Type B pancreatic cell (in vitro differentiated cells): ENCODE measurements at regions not wholly inside any gene's neighbourhood (a gene's known extent, or its start where the extent isn't known, plus 50 kb on each side); places are given as distances from the start of the nearest gene placed in this dataset.

ENCODE experiments used
- DNase-seq: peaks from one replicate; pipeline ENCODE4 v3.0.0; 2021; ENCODE audit warnings: mixed read lengths; ENCODE audit not compliant: unreplicated experiment; ENCODE audit errors: extremely low spot score
- H3K27ac Mint-ChIP-seq: 2 replicates; pipeline ENCODE4 v1.8.0; 2021; ENCODE audit warnings: mild to moderate bottlenecking, mixed read lengths
- H3K27me3 Mint-ChIP-seq: 2 replicates; pipeline ENCODE4 v1.8.0; 2021; ENCODE audit warnings: mixed read lengths
- H3K36me3 Mint-ChIP-seq: 2 replicates; pipeline ENCODE4 v1.8.0; 2021; ENCODE audit warnings: mixed read lengths
- H3K4me1 Mint-ChIP-seq: one replicate; pipeline ENCODE4 v1.8.0; 2021; ENCODE audit warnings: mixed read lengths; ENCODE audit not compliant: unreplicated experiment
- H3K4me3 Mint-ChIP-seq: 2 replicates; pipeline ENCODE4 v1.8.0; 2021; ENCODE audit warnings: mild to moderate bottlenecking, mixed read lengths
- H3K9me3 Mint-ChIP-seq: 2 replicates; pipeline ENCODE4 v1.8.0; 2021; ENCODE audit warnings: mixed read lengths
- TF ChIP-seq, protein P1 (sequence below): fragments of 200-600 bp; sonication (generic); conservative IDR thresholded peaks from 2 replicates; pipeline ENCODE4 v1.5.0; 2021; ENCODE audit warnings: antibody characterized with exemption, mild to moderate bottlenecking

DNA sequence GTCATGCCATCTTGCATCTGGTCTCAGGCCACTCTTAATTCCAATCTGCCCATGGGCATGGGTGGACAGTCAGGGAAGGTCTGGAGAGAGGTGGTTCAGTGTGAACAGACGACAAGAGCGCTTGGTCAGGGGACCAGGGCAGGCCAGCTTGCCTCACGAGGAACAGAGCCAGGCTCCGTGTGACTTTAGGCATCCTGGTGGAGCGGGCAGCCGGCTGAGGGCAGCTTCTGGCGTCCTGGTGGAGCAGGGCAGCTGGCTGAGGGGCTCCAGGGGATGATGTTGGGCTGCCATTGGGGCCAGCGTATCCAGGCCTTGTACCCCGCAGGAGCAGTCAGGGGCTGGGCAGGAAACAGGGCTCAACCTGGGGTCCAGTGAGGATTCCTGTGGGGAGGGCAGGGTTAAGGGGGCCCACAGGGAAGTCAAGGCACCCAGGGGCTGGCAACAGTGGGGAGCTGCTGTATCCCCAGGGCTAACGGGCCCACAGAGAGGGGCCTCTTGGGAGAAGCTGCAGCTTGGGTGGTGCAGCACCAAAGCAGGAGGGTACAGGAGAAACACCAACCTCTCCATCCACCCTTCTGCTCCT, 197.9 kb upstream of the TWIST2 start:
- H3K9me3 Mint-ChIP-seq, result no peaks in the 10 kb centered on the region
- H3K4me3 Mint-ChIP-seq, result no peak overlapping the region
- H3K27ac Mint-ChIP-seq, result no peak overlapping the region
- TF ChIP-seq, protein P1, sequence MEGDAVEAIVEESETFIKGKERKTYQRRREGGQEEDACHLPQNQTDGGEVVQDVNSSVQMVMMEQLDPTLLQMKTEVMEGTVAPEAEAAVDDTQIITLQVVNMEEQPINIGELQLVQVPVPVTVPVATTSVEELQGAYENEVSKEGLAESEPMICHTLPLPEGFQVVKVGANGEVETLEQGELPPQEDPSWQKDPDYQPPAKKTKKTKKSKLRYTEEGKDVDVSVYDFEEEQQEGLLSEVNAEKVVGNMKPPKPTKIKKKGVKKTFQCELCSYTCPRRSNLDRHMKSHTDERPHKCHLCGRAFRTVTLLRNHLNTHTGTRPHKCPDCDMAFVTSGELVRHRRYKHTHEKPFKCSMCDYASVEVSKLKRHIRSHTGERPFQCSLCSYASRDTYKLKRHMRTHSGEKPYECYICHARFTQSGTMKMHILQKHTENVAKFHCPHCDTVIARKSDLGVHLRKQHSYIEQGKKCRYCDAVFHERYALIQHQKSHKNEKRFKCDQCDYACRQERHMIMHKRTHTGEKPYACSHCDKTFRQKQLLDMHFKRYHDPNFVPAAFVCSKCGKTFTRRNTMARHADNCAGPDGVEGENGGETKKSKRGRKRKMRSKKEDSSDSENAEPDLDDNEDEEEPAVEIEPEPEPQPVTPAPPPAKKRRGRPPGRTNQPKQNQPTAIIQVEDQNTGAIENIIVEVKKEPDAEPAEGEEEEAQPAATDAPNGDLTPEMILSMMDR, result no peak
- no peaks in the 10 kb centered on the region for H3K27me3 Mint-ChIP-seq
- no peaks in the 10 kb centered on the region for H3K36me3 Mint-ChIP-seq
- peak; percentile 45 for DNase-seq
- H3K4me1 Mint-ChIP-seq, result peaks cover 16% of the 10 kb centered on the region

DNA sequence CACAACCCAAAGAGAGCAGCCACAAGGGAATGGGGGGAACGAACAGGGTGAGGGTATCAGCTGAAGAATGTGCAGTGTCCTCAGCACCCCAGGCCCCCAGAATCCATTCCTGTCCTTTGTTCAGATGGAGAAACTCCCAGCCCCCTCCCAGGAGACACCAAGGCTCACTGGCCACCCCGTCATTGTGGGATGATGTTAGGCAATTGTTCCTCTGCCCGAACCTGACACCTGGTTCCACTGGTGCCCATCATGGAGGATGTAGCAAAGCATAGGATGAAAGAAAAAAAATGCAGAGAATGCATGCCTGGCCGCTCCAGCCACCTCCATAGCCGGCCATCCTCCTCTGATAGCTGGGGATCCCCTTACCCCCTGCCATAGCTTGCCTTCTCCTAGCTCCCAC, 197.3 kb upstream of the TWIST2 start:
- H3K4me1 Mint-ChIP-seq, result peaks cover 16% of the 10 kb centered on the region
- TF ChIP-seq, protein P1, result no peak
- H3K4me3 Mint-ChIP-seq, result no peak overlapping the region
- no peaks in the 10 kb centered on the region for H3K36me3 Mint-ChIP-seq
- DNase-seq, result peak; percentile 39
- H3K9me3 Mint-ChIP-seq, result no peaks in the 10 kb centered on the region
- no peaks in the 10 kb centered on the region for H3K27me3 Mint-ChIP-seq
- no peak overlapping the region for H3K27ac Mint-ChIP-seq

DNA sequence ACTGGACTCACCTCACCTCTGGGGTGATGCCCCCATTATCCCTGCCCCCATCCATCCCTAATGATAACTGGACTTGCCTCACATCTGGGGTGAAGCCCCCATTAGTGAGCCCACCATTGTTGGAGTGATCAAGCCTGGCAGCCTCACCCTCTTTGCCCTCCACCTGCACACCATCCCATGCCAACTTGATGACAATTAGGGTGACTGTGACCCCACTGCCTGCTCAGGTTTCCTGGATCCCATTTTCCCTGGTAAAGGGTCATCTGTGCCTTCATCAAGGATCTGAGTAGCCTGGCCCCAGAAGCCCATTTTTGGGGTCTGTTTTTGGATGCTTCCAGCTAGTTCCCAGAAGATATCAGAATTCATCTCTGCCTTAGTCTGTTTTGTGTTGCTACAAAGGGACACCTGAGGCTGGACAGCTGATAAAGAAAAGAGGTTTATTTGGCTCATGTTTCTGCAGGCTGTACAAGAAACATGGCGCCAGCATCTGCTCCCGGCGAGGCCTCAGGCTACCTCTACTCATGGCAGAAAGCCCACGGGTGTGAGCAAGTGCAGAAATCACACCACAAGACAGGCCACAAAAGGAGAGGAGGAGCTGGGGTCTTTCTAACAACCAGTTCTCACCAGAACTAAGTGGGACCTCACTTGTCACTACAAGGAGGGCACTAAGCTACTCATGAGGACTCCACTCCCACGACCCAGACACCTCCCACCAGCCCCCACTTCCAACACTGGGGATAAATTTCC, 196.4 kb upstream of the TWIST2 start:
- Mint-ChIP-seq H3K27me3 (no peaks in the 10 kb centered on the region), H3K4me1 (peaks cover 16% of the 10 kb centered on the region), H3K9me3 (no peaks in the 10 kb centered on the region), H3K36me3 (no peaks in the 10 kb centered on the region), H3K4me3 (no peak overlapping the region), H3K27ac (no peak overlapping the region)
- TF ChIP-seq, protein P1, result no peak
- peak; percentile 34 for DNase-seq

DNA sequence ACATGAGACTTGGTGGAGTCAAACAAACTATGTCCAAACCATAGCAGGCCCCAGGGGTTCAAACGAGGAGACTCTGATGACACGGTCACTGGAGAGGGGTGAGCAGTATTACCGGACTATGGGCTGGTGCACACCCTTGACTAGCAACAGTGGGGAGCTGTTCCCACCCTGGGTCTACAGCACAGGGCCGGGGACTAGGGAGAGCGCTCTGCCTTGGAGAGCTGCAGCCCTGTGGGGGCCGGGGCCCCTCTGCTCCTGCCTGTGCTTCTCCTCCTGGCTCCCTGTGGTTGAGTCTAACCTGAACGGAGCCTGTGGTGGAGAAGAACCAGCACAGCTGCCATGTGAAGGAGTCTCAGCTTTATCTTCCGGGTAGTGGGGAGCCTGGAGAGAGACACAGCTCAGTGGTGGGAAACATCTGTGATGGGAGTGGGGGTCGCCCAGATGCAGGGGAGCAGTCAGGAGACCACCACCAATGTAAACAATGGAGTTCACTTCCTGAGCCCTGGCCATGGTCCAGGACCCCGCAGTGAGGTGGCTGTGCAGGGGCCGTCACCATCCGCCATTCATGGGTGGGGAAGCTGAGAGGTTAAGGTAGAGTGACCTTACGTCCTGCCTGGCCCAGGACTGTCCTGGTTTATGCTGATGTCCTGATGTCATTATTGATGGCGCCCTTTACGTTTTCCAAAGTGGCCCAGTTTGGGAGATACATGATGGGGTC, 195.7 kb upstream of the TWIST2 start:
- peak; percentile 49 for DNase-seq
- Mint-ChIP-seq H3K27ac (no peak overlapping the region), H3K4me3 (no peak overlapping the region), H3K27me3 (no peaks in the 10 kb centered on the region), H3K36me3 (no peaks in the 10 kb centered on the region), H3K9me3 (no peaks in the 10 kb centered on the region), H3K4me1 (peaks cover 16% of the 10 kb centered on the region)
- TF ChIP-seq, protein P1, result no peak

DNA sequence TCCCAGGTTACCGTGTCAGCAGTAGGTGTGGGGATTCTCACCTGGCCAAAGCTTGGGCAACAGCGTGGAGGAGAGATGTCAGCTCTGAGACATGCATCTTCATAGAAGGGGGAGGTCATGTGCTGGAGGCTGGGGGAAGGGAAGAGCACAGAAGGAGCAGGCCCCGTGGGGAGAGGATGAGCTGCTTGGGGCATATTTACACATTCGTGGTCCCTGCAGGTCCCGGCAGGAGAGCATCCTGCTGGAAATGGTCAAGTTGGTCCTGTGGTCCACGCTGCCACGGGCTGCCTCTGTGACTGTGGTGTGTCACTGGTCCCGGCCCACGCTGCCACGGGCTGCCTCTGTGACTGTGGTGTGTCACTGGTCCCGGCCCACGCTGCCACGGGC, 195.1 kb upstream of the TWIST2 start:
- TF ChIP-seq, protein P1, result no peak
- Mint-ChIP-seq H3K27me3 (no peaks in the 10 kb centered on the region), H3K4me1 (peaks cover 16% of the 10 kb centered on the region), H3K36me3 (no peaks in the 10 kb centered on the region), H3K9me3 (no peaks in the 10 kb centered on the region), H3K4me3 (no peak overlapping the region), H3K27ac (no peak overlapping the region)
- DNase-seq, result peak; percentile 37
